ENCODE measurements at regions not wholly inside any gene's neighbourhood (a gene's known extent, or its start where the extent isn't known, plus 50 kb on each side); places are given as distances from the start of the nearest gene placed in this dataset.

DNA sequence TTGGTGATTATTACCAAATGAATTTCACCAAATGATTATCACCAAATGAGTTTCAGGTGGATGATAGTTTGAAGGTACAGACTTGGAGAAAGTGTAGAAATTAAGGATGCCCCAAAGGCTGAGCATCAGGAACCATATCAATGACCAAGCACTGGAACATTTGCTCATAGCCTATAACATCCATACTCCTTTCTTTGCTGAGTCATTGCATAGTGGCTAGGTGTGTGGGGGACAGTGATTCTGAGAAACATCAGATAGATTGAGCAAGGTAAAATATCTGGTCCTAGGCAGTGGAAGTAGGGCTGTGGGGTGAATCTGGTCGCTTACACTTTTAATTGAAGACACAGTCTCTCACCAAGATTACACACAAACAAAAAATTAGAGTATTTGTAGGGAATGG lies 1362.5 kb upstream of the PABPC4L start:
- H4K20me1 ChIP-seq (ENCODE audit: low read depth, low read length), result no peaks in the 10 kb centered on the region
- TF ChIP-seq EZH2phosphoT487 (conservative IDR thresholded peaks at IDR 0.05; ENCODE audit: low read length), result no peak
- TF ChIP-seq, protein P1, sequence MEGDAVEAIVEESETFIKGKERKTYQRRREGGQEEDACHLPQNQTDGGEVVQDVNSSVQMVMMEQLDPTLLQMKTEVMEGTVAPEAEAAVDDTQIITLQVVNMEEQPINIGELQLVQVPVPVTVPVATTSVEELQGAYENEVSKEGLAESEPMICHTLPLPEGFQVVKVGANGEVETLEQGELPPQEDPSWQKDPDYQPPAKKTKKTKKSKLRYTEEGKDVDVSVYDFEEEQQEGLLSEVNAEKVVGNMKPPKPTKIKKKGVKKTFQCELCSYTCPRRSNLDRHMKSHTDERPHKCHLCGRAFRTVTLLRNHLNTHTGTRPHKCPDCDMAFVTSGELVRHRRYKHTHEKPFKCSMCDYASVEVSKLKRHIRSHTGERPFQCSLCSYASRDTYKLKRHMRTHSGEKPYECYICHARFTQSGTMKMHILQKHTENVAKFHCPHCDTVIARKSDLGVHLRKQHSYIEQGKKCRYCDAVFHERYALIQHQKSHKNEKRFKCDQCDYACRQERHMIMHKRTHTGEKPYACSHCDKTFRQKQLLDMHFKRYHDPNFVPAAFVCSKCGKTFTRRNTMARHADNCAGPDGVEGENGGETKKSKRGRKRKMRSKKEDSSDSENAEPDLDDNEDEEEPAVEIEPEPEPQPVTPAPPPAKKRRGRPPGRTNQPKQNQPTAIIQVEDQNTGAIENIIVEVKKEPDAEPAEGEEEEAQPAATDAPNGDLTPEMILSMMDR (IDR thresholded peaks at IDR 0.05; ENCODE audit: insufficient read depth, low read length, poor library complexity, severe bottlenecking), result no peak
- no peak overlapping the region for H2AFZ ChIP-seq (ENCODE audit: low read depth, low read length, severe bottlenecking)
- H3K27ac ChIP-seq (ENCODE audit: low read depth, low read length), result no peak overlapping the region
- H3K4me2 ChIP-seq (ENCODE audit: low read depth, low read length, poor library complexity, severe bottlenecking), result no peak overlapping the region
- no peaks in the 10 kb centered on the region for H3F3A ChIP-seq (ENCODE audit: insufficient read depth)
- no peaks in the 10 kb centered on the region for H3K9me3 ChIP-seq (ENCODE audit: insufficient read depth, low read length)
- H3K4me3 ChIP-seq (ENCODE audit: insufficient read depth, low read length, poor library complexity, severe bottlenecking), result no peak overlapping the region
- H3K9ac ChIP-seq (ENCODE audit: low read length), result no peak overlapping the region
- no peaks in the 10 kb centered on the region for H3K27me3 ChIP-seq (ENCODE audit: low read length)
- no peaks in the 10 kb centered on the region for H3K79me2 ChIP-seq (ENCODE audit: insufficient read depth, low read length)
- no peaks in the 10 kb centered on the region for H3K9me2 ChIP-seq (replicated peaks; ENCODE audit: insufficient read depth, low read length)
- H3K36me3 ChIP-seq (ENCODE audit: low read length), result no peaks in the 10 kb centered on the region

DNA sequence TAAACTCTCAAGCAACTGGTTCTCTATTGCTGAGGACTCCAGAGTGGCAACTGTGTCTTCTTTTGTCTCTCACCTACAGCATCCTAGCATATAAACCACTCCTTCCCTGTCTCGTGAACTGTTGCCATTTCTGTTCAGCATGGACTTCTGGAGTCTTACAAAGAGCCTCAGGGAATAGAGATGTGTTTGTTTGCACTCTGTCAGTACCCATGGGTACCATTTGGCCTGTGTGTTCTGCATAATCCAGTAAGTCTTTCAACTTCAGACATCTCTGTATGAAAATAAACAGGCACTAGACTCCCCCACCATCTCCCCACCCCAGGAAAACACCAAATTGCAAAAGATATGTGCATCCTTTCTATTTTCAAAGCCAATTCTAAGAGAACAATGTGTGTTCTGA lies 1351.6 kb upstream of the PABPC4L start:
- Histone ChIP-seq H3K27ac (ENCODE audit: low read depth, low read length) (no peak overlapping the region), H2AFZ (ENCODE audit: low read depth, low read length, severe bottlenecking) (no peak overlapping the region), H3K9me3 (ENCODE audit: insufficient read depth, low read length) (no peaks in the 10 kb centered on the region), H3K36me3 (ENCODE audit: low read length) (no peaks in the 10 kb centered on the region), H3K9ac (ENCODE audit: low read length) (no peak overlapping the region), H3K4me2 (ENCODE audit: low read depth, low read length, poor library complexity, severe bottlenecking) (no peak overlapping the region), H3K4me3 (ENCODE audit: insufficient read depth, low read length, poor library complexity, severe bottlenecking) (no peak overlapping the region), H3F3A (ENCODE audit: insufficient read depth) (no peaks in the 10 kb centered on the region), H3K27me3 (ENCODE audit: low read length) (no peaks in the 10 kb centered on the region), H3K79me2 (ENCODE audit: insufficient read depth, low read length) (no peaks in the 10 kb centered on the region), H3K9me2 (replicated peaks; ENCODE audit: insufficient read depth, low read length) (no peaks in the 10 kb centered on the region), H4K20me1 (ENCODE audit: low read depth, low read length) (no peaks in the 10 kb centered on the region)
- TF ChIP-seq EZH2phosphoT487 (conservative IDR thresholded peaks at IDR 0.05; ENCODE audit: low read length), result no peak
- TF ChIP-seq, protein P1 (IDR thresholded peaks at IDR 0.05; ENCODE audit: insufficient read depth, low read length, poor library complexity, severe bottlenecking), result no peak

DNA sequence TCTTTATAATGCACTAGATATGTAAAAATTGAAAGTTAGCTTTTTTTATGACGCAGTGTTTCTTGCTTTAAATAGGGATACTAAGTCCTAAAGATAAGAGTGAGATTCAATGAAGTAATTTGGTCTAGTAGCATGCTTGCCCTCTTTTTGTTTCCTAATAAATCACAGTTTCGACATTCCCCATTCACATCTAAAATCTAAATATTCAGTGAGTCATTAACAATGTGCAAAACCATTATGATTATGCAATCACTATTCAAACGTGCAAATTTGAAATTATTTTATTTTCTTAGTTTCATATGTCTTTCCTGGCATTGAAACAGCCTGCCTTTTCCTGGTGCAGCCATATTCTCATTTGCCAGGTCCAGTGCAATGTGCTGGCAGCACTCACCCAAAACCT lies 1350.5 kb upstream of the PABPC4L start:
- Histone ChIP-seq H4K20me1 (ENCODE audit: low read depth, low read length) (no peaks in the 10 kb centered on the region), H3K4me3 (ENCODE audit: insufficient read depth, low read length, poor library complexity, severe bottlenecking) (no peak overlapping the region), H3K36me3 (ENCODE audit: low read length) (no peaks in the 10 kb centered on the region), H3K27ac (ENCODE audit: low read depth, low read length) (no peak overlapping the region), H3K79me2 (ENCODE audit: insufficient read depth, low read length) (no peaks in the 10 kb centered on the region), H3K9me3 (ENCODE audit: insufficient read depth, low read length) (no peaks in the 10 kb centered on the region), H3K4me2 (ENCODE audit: low read depth, low read length, poor library complexity, severe bottlenecking) (no peak overlapping the region), H3K9me2 (replicated peaks; ENCODE audit: insufficient read depth, low read length) (no peaks in the 10 kb centered on the region), H3K27me3 (ENCODE audit: low read length) (no peaks in the 10 kb centered on the region), H3K9ac (ENCODE audit: low read length) (no peak overlapping the region), H2AFZ (ENCODE audit: low read depth, low read length, severe bottlenecking) (no peak overlapping the region), H3F3A (ENCODE audit: insufficient read depth) (no peaks in the 10 kb centered on the region)
- TF ChIP-seq, protein P1 (IDR thresholded peaks at IDR 0.05; ENCODE audit: insufficient read depth, low read length, poor library complexity, severe bottlenecking), result no peak

DNA sequence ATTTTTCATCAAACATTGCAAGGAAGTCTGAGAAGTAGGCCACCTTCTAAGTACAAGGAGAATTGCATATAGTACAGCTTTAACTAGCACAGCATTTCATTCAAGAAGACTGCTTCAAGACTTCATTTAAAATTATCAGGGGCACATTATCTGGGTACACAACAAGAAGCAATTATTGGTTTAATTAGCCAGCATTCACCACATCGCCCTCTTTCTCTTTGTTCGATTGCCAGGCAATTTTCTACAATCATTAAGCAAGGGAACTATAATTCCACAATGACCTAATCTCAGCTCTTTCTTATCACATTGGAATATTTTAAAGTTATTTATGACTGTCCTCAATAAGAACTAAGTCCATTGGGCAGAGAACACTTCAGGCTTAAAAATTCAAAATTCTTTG lies 1347.1 kb upstream of the PABPC4L start:
- Histone ChIP-seq H3K9ac (ENCODE audit: low read length) (no peak overlapping the region), H3K9me2 (replicated peaks; ENCODE audit: insufficient read depth, low read length) (no peaks in the 10 kb centered on the region), H3K27ac (ENCODE audit: low read depth, low read length) (no peak overlapping the region), H4K20me1 (ENCODE audit: low read depth, low read length) (no peaks in the 10 kb centered on the region), H2AFZ (ENCODE audit: low read depth, low read length, severe bottlenecking) (no peak overlapping the region), H3K27me3 (ENCODE audit: low read length) (no peaks in the 10 kb centered on the region), H3K4me2 (ENCODE audit: low read depth, low read length, poor library complexity, severe bottlenecking) (no peak overlapping the region), H3K79me2 (ENCODE audit: insufficient read depth, low read length) (no peaks in the 10 kb centered on the region), H3F3A (ENCODE audit: insufficient read depth) (no peaks in the 10 kb centered on the region), H3K36me3 (ENCODE audit: low read length) (no peaks in the 10 kb centered on the region), H3K4me3 (ENCODE audit: insufficient read depth, low read length, poor library complexity, severe bottlenecking) (no peak overlapping the region), H3K9me3 (ENCODE audit: insufficient read depth, low read length) (no peaks in the 10 kb centered on the region)
- no peak for TF ChIP-seq EZH2phosphoT487 (conservative IDR thresholded peaks at IDR 0.05; ENCODE audit: low read length)
- TF ChIP-seq, protein P1 (IDR thresholded peaks at IDR 0.05; ENCODE audit: insufficient read depth, low read length, poor library complexity, severe bottlenecking), result no peak

All from SU-DHL-6 (cell line).